HG02852 (cell line): ENCODE measurements at regions not wholly inside any gene's neighbourhood (a gene's known extent, or its start where the extent isn't known, plus 50 kb on each side); places are given as distances from the start of the nearest gene placed in this dataset.

Source experiments
- ATAC-seq: cut with Tn5 transposase; IDR thresholded peaks from one replicate; pipeline ENCODE4 v1.9.1; 2021; ENCODE audit warnings: mild to moderate bottlenecking, moderate library complexity; ENCODE audit not compliant: unreplicated experiment

DNA sequence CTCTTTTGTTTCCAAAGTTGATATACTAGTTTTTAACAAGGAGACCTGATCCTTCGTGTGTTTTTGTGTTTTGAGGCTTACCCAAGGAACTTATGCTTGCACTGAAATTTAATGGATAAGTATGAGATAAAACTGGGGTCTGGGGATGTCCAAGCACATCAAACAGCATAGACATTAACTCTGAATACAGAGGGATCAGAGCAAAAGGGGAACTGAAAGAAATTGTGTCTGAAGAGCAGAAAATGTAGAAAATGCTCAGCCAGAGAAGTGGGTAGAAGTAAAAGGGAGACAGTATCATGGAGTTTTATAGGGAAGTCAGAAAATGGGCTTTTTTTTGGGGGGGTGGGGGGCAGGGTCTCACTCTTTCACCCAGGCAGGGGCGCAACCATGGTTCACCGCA lies 695.4 kb downstream of the ARAP2 start:
- no peak for ATAC-seq

DNA sequence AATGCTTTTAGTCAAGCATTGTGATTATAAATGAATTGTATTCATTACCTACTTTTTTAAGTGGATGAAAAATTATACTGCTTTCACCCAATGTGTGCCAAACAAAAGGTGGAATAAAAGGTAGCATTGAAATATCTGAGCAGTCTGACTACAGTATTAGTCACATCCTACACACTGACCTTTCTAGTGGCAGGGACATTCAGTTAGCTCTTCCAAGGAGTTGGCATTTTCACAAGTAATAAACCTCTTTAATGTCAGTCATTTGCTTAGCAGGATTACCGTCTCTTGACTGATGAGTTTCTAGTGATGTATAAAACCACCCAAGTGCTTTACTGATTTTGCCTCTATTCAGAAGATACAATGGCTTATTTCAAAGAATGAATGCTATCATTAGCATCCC lies 687.9 kb downstream of the ARAP2 start:
- ATAC-seq = no peak

DNA sequence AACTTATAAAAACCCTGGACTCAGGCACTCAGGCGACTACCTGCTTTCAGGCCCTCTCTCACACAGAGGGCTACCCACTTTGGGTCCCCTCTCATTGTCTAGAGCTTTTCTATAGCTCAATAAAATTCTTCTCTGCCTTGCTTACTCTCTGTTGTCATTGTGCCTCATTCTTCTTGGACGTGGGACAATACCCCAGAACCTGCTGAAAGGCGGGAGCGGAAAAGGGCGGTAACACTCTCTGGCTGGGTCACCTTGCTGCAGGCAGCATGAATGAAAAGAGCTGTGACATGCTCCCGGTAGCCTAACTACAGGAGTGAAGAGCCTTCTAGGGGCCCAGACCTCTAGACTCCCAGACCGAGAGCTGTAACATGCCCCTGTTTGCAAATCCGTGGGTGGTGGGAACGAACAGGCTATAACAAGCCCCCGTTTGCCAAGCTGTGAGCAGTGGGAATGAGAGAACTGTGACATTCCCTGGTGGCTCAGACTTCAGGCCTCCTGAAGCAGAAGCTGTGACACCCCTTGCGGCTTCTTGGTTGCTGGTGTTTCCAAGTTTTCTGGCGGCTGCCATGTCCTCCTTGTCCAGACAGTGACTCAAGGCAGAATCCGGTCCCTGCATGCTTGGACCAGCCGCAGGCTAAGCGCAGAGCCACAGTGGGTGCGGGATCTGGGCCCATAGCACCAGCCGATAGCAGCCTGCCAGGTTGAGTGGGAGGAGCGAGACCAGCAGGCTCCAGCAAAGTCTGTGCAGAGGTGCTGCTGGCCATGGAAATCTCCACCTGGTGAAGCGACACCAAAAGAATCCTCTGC lies 684.6 kb downstream of the ARAP2 start:
- ATAC-seq = no peak

DNA sequence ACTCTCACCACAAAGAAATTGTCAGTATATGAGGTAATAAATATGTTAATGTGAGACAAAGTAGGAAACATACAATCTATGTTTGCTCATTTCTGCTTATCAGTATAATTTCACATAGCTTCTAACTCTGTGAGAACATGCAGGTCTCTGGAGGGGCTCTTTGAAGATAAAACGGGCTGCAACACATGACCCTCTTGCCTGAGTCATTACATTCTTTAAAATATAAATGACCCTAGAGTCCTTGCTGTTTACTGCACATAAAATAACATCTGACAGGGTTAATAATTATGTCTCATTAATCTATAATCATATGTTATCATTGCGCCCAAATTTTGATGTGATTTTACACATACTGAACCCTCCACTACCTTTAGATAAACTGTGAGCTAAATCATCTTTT lies 681.5 kb downstream of the ARAP2 start:
- ATAC-seq = no peak

DNA sequence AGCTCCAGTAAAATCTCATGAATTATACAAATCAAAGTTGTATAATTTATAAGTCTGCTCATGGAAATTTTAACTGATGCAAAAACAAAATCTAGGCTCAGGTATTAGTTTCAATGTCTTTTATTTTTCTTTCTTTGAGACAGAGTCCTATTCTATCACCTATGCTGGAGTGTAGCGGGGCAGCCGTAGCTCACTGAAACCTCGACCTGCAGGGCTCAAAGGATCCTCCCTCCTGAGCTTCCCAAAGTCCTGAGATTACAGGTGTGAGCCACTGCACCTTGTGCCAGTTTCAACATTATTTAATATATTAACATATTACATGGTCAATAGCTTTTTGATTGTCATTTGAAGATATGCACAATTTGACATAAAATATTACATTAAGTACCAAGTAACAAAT lies 678.7 kb downstream of the ARAP2 start:
- no peak for ATAC-seq

DNA sequence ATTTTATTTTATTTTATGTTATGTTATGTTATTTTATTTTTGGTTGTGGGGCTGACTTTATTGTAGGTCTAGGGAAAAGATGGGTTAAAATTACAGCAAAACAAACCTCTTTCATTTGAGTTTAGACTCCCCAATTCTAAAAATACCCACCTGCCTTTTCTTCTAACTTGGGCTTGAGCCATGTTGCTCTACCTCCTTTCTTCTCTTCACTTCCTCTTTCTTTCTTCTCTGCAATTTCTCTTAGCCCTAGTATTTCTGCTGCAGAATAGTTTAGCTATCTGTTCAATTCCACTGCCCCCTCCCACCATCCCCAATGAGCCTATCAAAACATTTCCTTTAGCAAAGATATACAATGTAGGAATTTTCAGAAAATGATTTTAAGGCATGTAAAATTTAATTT lies 653.3 kb downstream of the ARAP2 start:
- no peak for ATAC-seq

DNA sequence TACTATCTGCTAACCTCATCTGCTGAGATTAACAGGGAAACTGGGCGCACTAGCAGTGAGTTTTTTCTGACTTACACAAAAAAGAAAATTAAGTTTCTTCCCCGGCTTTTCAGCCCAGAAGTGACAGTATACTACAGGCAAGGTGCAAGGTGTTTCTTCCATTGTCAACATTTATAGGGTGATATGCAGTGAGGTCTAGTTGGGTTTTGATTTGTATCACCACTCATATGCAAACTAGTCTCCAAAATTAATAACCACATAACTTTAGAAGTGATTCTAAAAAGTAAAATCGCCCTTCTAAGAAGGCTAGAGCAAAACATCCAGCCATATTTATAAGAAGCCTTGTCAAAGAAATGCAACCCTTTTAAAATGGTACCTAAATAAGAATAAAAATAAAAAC lies 640.1 kb downstream of the ARAP2 start:
- ATAC-seq = no peak

DNA sequence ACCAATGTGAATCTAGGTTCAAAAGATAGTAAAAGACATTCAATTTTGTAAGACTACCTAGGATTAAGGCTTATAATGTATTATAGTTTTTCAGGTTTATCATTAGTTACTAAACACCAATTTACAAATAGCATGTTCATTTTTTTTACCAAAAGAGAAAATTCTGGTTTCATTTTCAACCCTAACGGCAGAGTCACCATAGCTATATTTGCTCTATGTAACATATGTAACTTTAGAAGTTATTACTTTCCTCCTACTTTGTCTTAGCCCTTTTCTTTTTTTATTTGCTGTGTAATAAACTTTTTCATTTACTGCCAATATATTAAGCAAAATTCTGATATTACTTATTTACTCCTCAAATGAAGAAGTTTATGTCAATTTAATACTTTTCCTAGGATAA lies 639.6 kb downstream of the ARAP2 start:
- ATAC-seq = no peak

DNA sequence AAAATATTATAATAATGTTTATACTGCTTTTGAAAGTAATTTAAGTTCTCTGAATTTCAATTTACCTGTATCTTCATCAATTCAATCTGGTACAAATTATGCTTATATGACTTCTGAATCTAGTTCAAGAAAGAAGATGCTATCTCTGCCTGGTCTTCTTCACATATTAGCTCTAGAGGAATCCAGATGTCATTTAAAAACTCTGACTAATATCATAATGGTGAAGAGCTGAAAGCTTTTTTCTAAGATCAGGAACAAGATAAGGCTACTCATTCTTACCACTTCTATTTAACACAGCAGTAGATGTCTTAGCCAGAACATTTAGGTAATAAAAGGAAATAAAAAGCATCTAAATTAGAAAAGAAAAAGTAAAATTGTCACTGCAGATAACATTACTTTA lies 636.1 kb downstream of the ARAP2 start:
- ATAC-seq = no peak

DNA sequence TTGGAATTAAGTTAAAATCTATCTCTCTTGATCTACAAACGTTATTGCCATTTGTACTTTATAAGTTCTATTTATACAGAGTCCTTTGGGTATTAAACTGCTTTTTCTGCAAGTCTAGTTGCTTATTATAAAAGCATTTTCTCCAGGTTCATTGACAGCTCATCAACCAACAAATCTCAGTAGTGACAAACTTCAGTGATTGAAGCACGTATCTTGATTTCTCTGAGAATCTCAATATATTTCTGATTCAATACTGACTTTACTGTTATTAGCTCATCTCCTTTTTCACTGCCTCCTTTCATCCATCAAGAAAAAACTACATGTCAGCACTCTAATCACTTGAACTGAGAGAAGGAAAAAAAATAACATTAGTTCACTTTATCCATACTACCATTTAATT lies 630.2 kb downstream of the ARAP2 start:
- no peak for ATAC-seq

DNA sequence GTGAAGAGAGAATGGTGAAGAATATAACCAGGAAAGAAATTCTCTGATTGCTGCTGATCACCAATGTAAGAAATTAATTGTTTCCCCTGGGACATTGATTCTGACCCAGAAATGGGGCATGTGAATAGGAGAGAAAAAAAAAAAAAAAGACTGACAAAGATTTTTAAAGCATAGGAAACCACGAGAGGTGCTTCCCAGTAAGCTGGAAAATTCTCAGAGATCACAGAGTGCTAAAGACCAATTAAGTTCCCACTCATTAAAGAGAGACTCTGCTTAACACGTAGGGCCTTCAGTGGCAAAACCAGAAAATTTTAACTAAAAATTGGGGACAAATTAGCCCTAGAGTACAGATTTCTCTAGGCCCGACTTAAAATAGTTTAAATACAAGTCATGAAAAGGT lies 604.4 kb downstream of the ARAP2 start:
- no peak for ATAC-seq

DNA sequence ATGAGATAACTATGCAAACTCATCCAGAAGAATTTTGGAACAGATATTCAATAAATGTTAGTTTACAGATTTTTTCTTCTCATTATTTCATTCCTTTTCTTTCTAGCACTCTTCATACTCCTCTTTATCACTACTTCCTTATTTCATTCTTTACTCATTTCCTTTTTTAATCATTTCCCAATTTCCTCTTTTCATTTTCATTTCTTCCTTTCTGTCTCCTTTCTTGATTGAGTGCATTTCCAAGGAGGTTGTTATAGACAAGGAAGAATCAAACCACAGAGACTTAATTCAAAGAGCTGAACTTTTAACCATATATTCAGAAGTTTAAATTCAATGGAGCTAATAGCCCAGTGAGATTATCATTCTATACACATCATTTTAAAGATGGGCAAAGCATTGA lies 600.7 kb downstream of the ARAP2 start:
- ATAC-seq = no peak

DNA sequence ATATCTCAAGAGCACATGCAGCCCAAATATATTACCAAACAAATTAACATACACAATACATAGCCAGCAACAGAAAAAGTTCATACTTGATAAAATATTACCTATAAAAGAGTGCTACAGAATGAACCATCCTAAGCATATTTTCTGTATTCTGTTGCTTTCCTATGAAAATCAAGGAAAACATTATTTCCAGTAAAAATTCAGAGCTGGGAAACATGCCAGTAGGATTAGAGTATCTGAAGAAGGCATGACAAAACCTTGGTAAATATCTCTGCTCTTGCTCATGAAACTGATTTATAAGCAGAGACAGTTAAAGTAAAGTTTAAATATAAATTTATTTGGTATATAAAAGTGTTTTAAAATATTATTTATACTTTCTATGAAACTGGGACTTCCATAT lies 599.7 kb downstream of the ARAP2 start:
- ATAC-seq = no peak

DNA sequence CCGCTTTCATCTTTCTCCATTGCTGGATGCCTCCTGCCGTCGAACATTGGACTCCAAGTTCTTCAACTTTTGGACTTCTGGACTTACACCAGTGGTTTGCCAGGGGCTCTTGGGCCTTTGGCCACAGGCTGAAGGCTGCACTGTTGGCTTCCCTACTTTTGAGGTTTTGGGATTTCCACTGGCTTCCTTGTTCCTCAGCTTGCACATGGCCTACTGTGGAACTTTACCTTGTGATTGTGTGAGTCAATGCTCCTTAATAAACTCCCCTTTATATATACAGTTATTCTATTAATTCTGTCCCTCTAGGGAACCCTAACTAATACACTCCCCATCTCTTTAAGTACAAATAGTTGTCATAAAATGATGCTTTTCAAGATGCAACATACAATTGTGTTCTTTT lies 595.3 kb downstream of the ARAP2 start:
- no peak for ATAC-seq

DNA sequence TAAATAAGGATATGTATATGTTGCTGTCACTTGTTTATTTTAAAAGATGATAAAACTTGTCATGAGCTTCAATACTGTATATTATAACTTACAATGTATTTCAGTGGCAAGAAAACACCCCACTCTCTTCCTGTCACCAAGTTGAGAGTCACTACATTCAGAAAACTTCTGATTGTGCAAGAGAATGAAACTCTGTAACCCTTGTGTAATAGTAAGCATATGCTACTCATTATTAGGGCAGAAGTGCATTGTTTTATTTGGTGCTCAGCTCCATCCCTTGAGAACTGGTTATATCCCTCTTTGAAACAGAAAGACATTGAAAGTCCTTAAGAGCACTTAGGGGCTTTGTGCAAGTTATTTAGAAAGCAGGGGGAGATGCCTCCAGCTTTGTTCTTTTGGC lies 594.5 kb downstream of the ARAP2 start:
- ATAC-seq = no peak

DNA sequence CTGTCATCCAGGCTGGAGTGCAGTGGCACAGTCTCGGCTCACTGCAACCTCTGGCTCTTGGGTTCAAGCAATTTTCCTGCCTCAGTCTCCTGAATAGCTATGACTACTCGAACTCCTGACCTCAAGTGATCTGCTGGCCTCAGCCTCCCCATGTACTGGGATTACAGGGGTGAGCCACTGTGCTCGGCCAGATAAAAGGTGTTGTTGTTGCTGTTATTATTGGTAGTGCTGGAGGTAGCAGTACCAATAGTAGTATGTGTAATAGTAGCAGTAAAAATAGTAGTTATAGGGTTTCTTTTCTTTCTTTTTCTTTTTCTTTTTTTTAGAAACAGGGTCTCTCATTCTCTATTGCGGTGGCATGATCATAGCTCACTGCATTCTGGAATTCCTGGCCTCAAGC lies 592.1 kb downstream of the ARAP2 start:
- no peak for ATAC-seq

DNA sequence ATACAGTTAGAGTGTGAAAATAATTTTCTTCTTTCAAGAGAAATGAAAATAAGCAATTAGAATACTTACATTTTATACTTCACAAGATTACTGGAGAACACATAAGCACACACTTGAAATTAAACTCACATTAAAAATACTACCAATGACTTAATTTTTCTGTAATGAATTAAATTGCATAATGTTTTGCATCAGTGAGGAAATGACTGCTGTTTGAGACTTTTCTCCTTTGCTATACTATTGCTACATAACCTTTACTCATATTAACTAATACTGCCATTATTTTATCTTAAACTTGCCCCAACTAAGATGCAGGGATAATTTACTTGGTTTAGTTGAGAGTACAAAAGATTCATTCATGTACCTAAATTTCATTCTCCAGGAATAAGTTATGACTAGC lies 590.9 kb downstream of the ARAP2 start:
- no peak for ATAC-seq

DNA sequence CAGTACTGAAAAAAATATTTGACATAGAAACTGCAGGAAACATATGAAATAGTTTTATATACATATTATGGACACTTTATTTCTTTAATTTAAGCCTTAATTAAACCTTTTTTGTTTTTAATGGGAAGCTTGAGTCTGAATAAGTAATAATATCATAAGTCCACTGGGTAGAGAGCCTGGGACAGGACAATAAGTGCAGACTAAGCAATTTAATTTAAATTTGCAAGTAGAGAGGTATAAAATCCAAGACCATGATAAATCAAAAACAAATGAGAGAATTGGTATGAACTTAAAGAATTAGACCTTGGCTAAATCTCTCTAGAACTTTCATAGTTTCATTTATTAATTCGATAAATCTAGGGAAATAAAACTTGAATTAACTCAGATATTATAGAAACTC lies 571.2 kb downstream of the ARAP2 start:
- ATAC-seq = no peak

DNA sequence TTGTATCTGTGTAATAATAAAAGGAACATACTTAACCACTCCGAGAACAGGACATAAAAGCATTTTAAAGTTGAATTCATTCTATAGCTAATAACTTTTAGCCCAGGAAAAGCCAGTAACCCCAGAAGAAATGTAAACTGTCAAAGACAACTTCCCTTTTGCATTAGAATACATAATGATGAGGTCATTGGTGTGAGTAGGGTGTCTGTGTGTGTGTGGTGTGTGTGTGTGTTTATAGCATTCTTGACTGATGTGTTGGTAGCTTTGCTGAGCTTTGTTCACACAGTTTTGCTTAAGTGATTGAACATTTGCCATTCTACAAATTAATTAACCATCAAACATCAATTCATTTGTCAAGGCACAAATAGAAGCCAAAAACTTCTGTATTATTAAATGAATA lies 559.6 kb downstream of the ARAP2 start:
- no peak for ATAC-seq

DNA sequence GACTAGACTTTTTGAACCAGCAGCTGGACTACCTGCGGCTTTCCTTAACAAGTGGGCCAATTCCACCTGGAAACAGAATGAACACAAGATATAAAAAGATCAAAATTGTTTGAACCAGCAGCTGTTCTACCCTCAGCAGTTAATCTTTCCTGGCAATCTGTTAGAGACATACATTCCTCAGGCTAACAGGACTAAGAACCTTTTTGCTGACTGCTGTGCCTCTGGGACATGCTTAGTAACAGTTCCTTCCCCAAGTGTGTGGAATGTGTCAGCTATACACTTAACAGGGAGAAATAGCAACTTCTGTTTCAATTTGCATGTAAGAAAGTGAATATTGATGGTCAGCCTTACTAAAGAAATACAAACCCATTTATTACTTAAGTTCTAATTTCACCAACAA lies 554.4 kb downstream of the ARAP2 start:
- ATAC-seq = no peak

DNA sequence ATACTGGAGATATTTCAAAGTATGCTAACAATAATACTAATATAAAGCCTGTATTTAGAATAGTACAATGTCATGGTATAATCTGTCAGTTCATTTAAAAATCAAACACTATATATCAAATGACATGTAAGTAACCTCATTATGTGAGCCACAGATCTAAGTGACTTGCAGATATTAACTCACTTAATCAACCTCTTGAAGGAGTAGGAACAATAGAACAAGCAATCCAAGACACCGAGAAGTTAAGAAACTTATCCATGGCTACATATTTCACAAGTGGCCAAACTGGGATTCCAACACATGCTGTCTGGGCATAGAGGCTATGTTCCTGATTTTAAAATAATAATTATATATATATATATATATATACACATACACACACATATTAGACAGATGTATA lies 554.0 kb downstream of the ARAP2 start:
- ATAC-seq = no peak

DNA sequence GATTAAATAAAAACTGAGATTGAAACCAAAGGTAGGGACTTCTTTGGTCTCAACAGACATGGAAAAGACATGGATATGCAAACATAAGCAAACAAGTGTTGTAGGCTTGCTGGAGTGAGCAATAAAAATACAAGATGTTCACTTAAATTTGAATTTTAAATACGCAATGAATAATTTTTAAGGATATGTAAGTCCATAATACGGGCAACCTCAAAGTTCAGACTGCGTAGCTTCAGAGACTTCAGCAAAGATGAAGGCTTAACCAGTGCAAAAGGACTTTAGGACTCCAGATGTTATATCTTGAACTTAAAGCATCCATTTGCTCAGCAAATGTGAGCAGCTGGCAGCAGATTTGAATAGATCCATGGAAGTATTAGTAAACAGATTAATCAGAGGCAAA lies 549.3 kb downstream of the ARAP2 start:
- no peak for ATAC-seq

DNA sequence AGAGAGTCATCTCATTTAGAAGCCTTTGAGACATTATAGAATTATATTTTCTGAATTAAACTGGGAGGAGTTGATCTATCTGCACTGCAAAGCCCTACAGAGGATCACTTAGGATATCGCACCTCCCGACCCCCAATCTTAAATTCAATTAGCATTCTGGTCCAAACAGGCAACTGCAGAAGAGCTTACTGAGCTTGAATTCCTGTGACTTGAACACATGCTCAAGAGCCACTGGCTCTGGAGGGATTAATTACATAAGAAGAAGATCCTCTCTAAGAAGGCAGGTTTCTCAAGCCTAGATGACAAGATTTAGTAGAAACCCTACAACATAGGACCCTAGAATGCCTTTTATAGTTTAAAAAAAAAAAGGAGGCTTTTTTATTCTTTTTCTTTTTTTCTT lies 548.9 kb downstream of the ARAP2 start:
- no peak for ATAC-seq
